CD4-positive, alpha-beta T cell treated with Interleukin-1 beta for 1 hour (primary cell): ENCODE measurements at regions not wholly inside any gene's neighbourhood (a gene's known extent, or its start where the extent isn't known, plus 50 kb on each side); places are given as distances from the start of the nearest gene placed in this dataset.

ENCODE experiments used
- DNase-seq, 2 donors: peaks; one replicate each; pipeline ENCODE4 v3.0.0-alpha.2; 2020 to 2022

GRCh38 chr1:218527737-218528136 is 182.6 kb downstream of the TGFB2 start:
- DNase-seq, result no peak

DNA sequence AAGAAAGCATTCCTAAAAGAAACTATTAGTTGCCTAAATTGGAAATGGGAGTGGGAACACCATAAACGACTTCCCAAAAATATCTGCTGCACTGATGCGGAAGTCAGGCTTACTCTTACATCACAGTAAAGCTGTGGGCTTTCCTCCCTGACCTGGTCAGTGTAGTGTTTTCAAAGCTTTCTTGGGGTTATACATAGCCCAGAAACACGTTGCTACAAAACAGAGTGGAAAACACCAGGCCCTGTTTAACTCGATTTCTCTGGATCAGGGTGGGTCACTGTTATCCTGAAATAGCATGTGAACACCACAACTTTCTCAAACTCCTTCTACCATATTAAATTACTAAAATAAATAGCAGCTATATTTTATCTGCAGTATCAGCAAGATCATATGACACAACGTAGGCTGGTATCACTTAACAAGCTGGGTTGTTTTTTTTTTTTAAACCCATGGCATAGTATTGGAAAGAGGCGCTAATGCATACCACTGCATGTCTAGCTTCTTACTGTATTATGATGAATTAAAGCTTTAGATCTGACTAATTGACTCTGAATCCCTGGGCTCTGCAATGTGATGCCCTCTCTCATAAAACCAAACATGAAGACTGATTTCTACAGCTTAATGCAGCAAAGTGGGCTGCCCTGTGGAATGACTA is 184.6 kb downstream of the TGFB2 start:
- no peak for DNase-seq

- no peak for DNase-seq
Observed at GRCh38 chr1:218531936-218532335, 186.8 kb downstream of the TGFB2 start.

- no peak for DNase-seq
Observed at GRCh38 chr1:218536296-218536986, 191.3 kb downstream of the TGFB2 start.

GRCh38 chr1:218537122-218537913 is 192.2 kb downstream of the TGFB2 start:
- no peak for DNase-seq

DNA sequence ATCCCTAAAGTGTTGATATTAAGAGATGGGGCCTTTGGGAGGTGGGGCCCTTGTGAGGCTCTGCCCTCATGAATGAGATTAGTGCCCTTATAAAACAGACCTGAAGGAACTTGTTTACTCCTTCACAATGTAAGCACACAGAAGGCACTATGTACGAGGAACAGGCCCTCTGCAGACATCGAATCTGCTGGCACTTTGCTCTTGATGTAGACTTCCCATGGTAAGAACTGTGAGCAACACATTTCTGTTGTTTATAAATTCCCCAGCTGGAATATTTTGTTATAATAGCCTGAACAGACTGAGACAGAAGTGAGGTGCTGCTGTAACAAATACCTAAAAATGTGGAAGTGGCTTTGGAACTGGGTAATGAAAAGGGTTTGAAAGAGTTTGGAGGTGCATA is 193.2 kb downstream of the TGFB2 start:
- no peak for DNase-seq

DNA sequence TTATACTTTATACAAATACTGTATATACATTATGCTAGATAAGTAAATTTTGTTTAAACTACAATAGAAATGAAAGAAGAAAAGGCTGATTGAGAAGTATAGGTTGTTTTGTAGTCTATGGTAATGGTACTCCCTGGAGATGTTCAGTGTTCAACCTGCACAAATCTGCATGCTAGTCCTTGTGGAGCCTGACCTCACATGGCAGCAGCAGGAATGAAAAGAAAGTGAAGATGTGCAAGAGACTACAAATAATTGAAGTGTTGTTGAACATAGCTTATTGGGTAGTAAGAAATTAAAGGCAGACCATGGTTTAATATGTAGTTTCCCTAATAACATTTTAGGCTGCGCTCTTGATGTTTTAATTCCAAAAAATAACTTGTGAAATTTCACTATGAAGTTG is 201.2 kb downstream of the TGFB2 start:
- no peak for DNase-seq

DNA sequence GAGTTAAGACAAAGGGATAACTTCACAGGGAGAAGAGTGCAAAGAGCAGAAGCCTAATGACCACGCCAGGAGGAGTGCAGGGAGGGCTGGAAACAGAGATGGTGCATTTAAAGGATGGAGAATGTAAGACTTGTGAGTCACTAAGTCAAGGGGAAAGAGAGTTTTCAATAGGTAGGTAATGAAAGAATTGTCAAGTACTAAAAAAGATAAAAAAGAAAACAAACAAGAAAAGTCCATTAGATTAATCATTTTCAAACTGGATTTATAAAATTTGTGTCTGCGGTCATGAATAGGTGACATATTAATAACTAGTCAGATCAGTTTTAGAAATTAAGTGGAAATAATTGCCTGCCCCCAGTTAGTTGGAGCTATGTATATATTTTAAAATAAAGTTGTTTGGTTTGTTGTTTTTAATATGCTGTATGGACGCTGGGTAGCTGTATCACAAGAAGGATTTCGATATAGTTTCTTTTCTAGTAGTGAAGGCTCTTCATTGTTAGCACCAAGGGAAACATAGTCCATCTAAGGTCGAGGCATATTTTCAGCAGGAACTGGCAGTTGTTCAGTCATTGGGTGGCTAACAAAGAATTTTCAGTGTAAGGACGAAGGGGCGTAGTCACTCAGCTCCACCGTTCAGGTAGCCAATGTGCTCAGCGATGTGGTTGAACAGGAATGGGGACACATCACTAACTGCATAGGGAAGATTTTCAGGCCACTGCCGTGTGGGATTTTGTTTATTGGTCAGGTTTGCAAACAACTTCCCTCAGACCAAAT is 203.0 kb downstream of the TGFB2 start:
- DNase-seq, result no peak

- no peak for DNase-seq
Observed at GRCh38 chr1:218548764-218549163, 203.6 kb downstream of the TGFB2 start.

- no peak for DNase-seq
Observed at GRCh38 chr1:218553197-218553596, 208.1 kb downstream of the TGFB2 start.

GRCh38 chr1:218556016-218556415 is 210.9 kb downstream of the TGFB2 start:
- no peak for DNase-seq

GRCh38 chr1:218557731-218558130 is 212.6 kb downstream of the TGFB2 start:
- no peak for DNase-seq

DNA sequence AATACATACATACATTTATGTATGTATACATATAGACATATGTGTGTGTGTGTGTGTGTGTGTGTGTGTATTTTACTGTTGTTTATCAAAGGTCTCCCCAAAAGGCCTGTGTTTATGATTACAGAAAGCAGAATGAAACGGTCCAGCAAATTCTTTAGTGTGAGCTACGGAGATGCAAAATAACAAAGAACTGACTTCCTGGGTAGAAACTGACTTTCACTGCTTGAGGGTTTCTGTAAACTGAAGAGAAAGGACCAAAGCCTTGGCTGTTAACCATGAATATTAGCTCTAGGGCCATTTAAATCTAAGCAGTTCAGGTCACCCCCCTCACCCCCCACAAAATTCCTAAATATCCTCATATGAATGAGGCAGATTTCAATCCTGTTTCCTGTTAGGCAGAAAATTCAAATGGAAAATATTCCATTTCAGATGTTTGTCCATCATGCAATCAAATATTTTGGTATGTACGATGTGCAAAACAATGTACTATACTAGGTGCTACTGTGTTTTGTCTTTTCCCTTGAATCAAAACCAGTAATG is 213.2 kb downstream of the TGFB2 start:
- no peak for DNase-seq

GRCh38 chr1:218565377-218565776 is 220.2 kb downstream of the TGFB2 start:
- no peak for DNase-seq

DNA sequence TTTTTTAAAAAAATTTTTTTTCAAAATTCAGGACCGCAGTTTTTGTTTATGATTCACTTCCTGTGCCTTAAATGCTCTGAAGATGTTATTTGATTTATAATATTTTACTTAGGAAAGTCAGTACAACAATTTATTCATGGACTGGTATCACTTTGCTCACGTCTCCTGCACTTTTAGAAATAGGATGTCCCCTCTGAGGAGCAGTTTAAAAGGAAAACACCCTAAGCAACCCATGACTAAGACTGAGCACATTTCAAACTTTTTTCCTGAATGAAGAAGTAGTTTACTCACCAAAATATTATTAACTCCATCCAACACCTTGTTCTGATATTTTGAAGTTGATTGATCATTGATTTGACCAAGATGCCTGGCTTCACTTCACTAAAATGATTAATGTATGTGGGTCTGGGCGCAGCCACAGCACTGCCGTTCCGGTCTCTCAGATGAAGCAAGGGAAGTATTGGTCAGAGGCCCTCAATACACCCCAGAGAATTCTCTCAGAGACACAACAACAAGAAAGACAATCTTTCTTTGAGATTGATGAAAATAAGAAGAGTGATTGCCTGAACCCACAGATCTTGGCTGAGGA is 223.9 kb downstream of the TGFB2 start:
- DNase-seq, result no peak

DNA sequence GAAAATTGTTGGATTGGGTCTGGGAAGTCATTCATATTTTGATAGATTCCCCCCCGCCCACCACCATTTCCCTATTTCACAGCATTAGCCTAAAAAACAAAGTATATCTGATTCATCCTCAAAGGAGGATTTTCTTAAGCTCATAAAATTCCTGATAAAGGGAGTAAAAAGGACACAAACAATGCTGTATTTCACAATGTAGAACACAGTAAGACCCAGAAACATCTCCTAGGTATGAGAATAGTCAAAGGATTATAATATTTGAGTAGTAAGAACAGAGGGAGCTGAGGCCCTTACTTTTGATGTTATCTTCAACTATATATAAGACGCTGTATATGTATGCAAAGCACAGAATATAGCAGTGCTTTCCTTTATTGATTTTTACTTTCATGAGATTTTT is 225.3 kb downstream of the TGFB2 start:
- no peak for DNase-seq

- no peak for DNase-seq
Observed at GRCh38 chr1:218571491-218571890, 226.4 kb downstream of the TGFB2 start.

- DNase-seq, result no peak
Observed at GRCh38 chr1:218572050-218572449, 226.9 kb downstream of the TGFB2 start.

DNA sequence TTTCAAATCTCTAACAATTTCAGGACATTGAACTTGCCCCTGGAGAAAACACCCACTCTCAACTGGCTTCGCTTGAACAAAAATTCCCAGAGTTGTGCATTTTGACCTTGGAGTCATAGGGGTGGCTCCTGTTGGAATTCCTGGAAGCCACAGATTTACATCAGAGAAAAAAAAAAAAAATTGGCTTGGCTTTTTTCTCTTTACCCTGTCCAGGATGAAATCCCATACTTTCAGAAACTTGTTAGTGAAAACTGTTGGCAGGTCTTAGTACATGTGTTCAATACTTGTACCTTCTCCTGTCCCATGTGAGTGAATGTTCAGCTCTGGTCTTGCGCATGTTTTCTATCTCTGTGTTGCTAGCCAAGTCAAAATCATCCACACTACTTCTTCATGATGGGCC is 228.8 kb downstream of the TGFB2 start:
- DNase-seq, result no peak

DNA sequence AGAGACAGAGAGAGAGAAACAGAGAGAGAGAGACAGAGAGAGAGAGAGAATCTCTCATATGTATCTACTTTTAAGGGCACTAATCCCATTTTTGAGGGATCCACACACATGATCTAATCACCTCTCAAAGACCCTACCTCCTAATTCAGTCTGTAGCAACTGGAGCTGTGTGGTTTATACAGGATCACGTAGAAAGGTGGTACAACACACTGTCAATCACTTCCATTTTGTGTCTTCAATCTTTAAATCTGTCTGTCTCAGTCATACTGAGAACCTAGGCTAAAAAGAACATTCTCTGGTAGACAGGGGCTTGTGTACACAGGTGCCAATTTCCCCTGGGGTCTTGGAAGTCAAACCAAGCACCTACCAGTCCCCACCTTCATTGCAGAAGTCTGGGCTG is 229.9 kb downstream of the TGFB2 start:
- no peak for DNase-seq

DNA sequence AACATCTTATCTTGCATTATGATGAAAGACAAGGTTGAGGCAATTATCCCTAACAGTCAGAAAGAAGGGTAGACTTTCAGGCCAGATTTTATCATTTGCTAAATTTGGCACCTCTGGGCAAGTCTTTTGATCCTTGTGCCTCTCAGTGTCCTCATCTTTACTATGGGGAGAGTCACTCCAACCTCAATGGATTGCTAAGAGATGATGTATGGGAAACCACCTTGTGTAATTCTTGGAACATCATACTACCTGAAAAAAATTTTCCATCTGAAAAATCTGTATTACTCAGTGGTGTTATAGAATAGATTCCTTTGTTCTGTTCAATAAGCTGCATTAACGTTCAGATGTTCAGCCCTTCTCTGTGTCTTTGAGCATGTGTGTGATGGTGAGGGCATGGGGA is 230.7 kb downstream of the TGFB2 start:
- no peak for DNase-seq

- no peak for DNase-seq
Observed at GRCh38 chr1:218582646-218583045, 237.5 kb downstream of the TGFB2 start.
